Ovary (tissue), 7 donors: ENCODE measurements at regions not wholly inside any gene's neighbourhood (a gene's known extent, or its start where the extent isn't known, plus 50 kb on each side); places are given as distances from the start of the nearest gene placed in this dataset.

Experiments
- DNase-seq, 5 donors: peaks; one replicate each; pipeline ENCODE4 v3.0.0-alpha.2; 2019 to 2020
- H3K27ac ChIP-seq, 2 donors: fragments of 200-600 bp; one replicate each; pipeline versions ENCODE4 v1.5.1 to v1.8.0; 2019 to 2022
- H3K27me3 ChIP-seq: fragments of 200-600 bp; one replicate; pipeline ENCODE4 v1.8.0; 2022
- H3K36me3 ChIP-seq: fragments of 200-600 bp; sonication (generic); one replicate; pipeline ENCODE4 v1.5.1; 2019
- H3K4me1 ChIP-seq: one replicate; pipeline ENCODE4 v1.8.1; 2013; ENCODE audit warnings: mild to moderate bottlenecking, moderate library complexity; ENCODE audit not compliant: insufficient read depth
- H3K4me3 ChIP-seq: fragments of 200-600 bp; sonication (generic); one replicate; pipeline ENCODE4 v1.5.1; 2017
- H3K9me3 ChIP-seq, 2 donors: fragments of 200-600 bp in 1 of 2; sonication (generic) in 1 of 2; one replicate each; pipeline versions ENCODE4 v1.5.1 to v1.8.1; 2013 to 2019; ENCODE audit warnings: mild to moderate bottlenecking in 1 of 2, moderate library complexity in 1 of 2
- CTCF ChIP-seq, 3 donors: fragments of 450-650 bp in 2 of 3; fragments of 200-600 bp in 1 of 3; IDR thresholded peaks; one replicate each; pipeline versions ENCODE4 v1.5.1 to v1.8.0; 2016 to 2022; ENCODE audit warnings: antibody characterized with exemption in 3 of 3, mild to moderate bottlenecking in 1 of 3
- EP300 ChIP-seq: sonication (generic); formaldehyde crosslinking; IDR thresholded peaks from one replicate; pipeline ENCODE4 v1.6.1; 2017; ENCODE audit warnings: antibody characterized with exemption
- POLR2A ChIP-seq: fragments of 450-650 bp; IDR thresholded peaks from one replicate; pipeline ENCODE4 v1.6.1; 2017; ENCODE audit warnings: antibody characterized with exemption, mild to moderate bottlenecking, moderate library complexity
- WGBS, 3 donors: extraction: QIAGEN DNeasy Blood & Tissue Kit in 1 of 3; methylation state at CpG; one replicate each; pipeline versions ENCODE4 v1.1.5 to v1.1.7; 2013 to 2017; 5-methylcytosine and 5-hydroxymethylcytosine counted together
- intact Hi-C, 4 donors: fragments of 100-400 bp; cut with DNase I; formaldehyde crosslinking; loops; one replicate each; pipeline versions ENCODE4 v1.11.0 to v1.15.1; 2022 to 2023
- donor health status: DM: no; HTN: no; CAD: no; lungs with moderate emphysema.
- donor health status: DM: no; HTN: no; CAD: no.
- donor health status: Bipolar disorder and iron deficiency.
- donor health status: DM: no; HTN: no; CAD: no.
- donor health status: DM: yes; HTN: yes; CAD: no.

GRCh38 chr2:209238765-209239584 lies 184.9 kb upstream of the MAP2 start:
- no peak for TF ChIP-seq POLR2A
- no peak for TF ChIP-seq CTCF (IDR thresholded peaks at IDR 0.05)
- no peak for TF ChIP-seq EP300
- DNase-seq = no peak
- H3K4me3 ChIP-seq = no peak overlapping the region
- 50 to 74% (median 65%) methylated on average over 3 of the region's 3 CpGs for WGBS, 3 donors
- no peak overlapping the region for H3K27ac ChIP-seq
- no peaks in the 10 kb centered on the region for H3K27me3 ChIP-seq
- no peaks in the 10 kb centered on the region for H3K36me3 ChIP-seq
- intact Hi-C loops = no loop called here
- H3K9me3 ChIP-seq = no peaks in the 10 kb centered on the region
- no peaks in the 10 kb centered on the region for H3K4me1 ChIP-seq

GRCh38 chr2:209239585-209239938 lies 184.3 kb upstream of the MAP2 start:
- 21 to 42% (median 30%) methylated on average over 2 of the region's 2 CpGs for WGBS, 3 donors
- DNase-seq = no peak
- intact Hi-C loops = no loop called here
- H3K9me3 ChIP-seq = no peaks in the 10 kb centered on the region
- no peaks in the 10 kb centered on the region for H3K4me1 ChIP-seq
- TF ChIP-seq POLR2A (no peak), CTCF (IDR thresholded peaks at IDR 0.05) (no peak), EP300 (no peak)
- no peaks in the 10 kb centered on the region for H3K27me3 ChIP-seq
- no peaks in the 10 kb centered on the region for H3K36me3 ChIP-seq
- H3K27ac ChIP-seq = no peak overlapping the region
- no peak overlapping the region for H3K4me3 ChIP-seq

- WGBS, 3 donors = 0 to 41% (median 37%) methylated on average over 1 of the region's 1 CpG
- intact Hi-C loops = no loop called here
- Histone ChIP-seq H3K36me3 (no peaks in the 10 kb centered on the region), H3K4me1 (no peaks in the 10 kb centered on the region), H3K9me3 (no peaks in the 10 kb centered on the region), H3K27me3 (no peaks in the 10 kb centered on the region), H3K4me3 (no peak overlapping the region), H3K27ac (no peak overlapping the region)
- no peak for DNase-seq
- TF ChIP-seq EP300 (no peak), POLR2A (no peak), CTCF (IDR thresholded peaks at IDR 0.05) (no peak)
Observed at GRCh38 chr2:209240204-209240603, 183.6 kb upstream of the MAP2 start.

- Histone ChIP-seq H3K36me3 (no peaks in the 10 kb centered on the region), H3K4me3 (no peak overlapping the region), H3K27me3 (no peaks in the 10 kb centered on the region), H3K4me1 (no peaks in the 10 kb centered on the region), H3K9me3 (no peaks in the 10 kb centered on the region), H3K27ac (no peak overlapping the region)
- TF ChIP-seq CTCF (IDR thresholded peaks at IDR 0.05) (no peak), EP300 (no peak), POLR2A (no peak)
- no peak for DNase-seq
- 62 to 94% (median 74%) methylated on average over 2 of the region's 2 CpGs for WGBS, 3 donors
- intact Hi-C loops = no loop called here
Observed at GRCh38 chr2:209253544-209253943, 170.3 kb upstream of the MAP2 start.
